HEK293 (cell line): ENCODE measurements at regions not wholly inside any gene's neighbourhood (a gene's known extent, or its start where the extent isn't known, plus 50 kb on each side); places are given as distances from the start of the nearest gene placed in this dataset.

Experiments used
- HOXA7 ChIP-seq: sonication (generic); formaldehyde crosslinking; IDR thresholded peaks from 2 replicates; pipeline ENCODE4 v1.8.1; 2022; ENCODE audit warnings: missing genetic modification reagents, borderline replicate concordance
- OSR2 ChIP-seq: fragments of 450-650 bp; formaldehyde crosslinking; IDR thresholded peaks from 2 replicates; pipeline ENCODE4 v1.5.1; 2016; ENCODE audit warnings: missing biosample characterization, missing genetic modification characterization
- OVOL3 ChIP-seq: fragments of 450-650 bp; formaldehyde crosslinking; IDR thresholded peaks from 2 replicates; pipeline ENCODE4 v1.5.1; 2016; ENCODE audit warnings: missing biosample characterization, missing genetic modification characterization
- REPIN1 ChIP-seq: fragments of 450-650 bp; formaldehyde crosslinking; IDR thresholded peaks from 2 replicates; pipeline ENCODE4 v1.5.1; 2017; ENCODE audit warnings: missing biosample characterization, missing genetic modification characterization, low read depth
- TRIM28 ChIP-seq: IDR thresholded peaks from 2 replicates; pipeline ENCODE4 v1.6.1; 2011; ENCODE audit warnings: low read length, control low read depth, borderline replicate concordance
- YY1 ChIP-seq: fragments of 450-650 bp; formaldehyde crosslinking; IDR thresholded peaks from 2 replicates; pipeline ENCODE4 v1.5.1; 2018; ENCODE audit warnings: missing biosample characterization, missing genetic modification characterization
- ZNF10 ChIP-seq: fragments of 450-650 bp; formaldehyde crosslinking; IDR thresholded peaks from 2 replicates; pipeline ENCODE4 v1.5.1; 2017; ENCODE audit warnings: missing biosample characterization, missing genetic modification characterization
- ZNF2 ChIP-seq: fragments of 450-650 bp; formaldehyde crosslinking; IDR thresholded peaks from 2 replicates; pipeline ENCODE4 v1.5.1; 2016; ENCODE audit warnings: missing biosample characterization, missing genetic modification characterization
- ZNF292 ChIP-seq: fragments of 450-650 bp; formaldehyde crosslinking; IDR thresholded peaks from 2 replicates; pipeline ENCODE4 v1.5.1; 2016; ENCODE audit warnings: low read depth, missing biosample characterization, missing genetic modification characterization, borderline replicate concordance
- ZNF335 ChIP-seq: fragments of 450-650 bp; formaldehyde crosslinking; conservative IDR thresholded peaks from 2 replicates; pipeline ENCODE4 v1.5.1; 2016; ENCODE audit warnings: missing biosample characterization, missing genetic modification characterization
- ZNF747 ChIP-seq: fragments of 450-650 bp; formaldehyde crosslinking; IDR thresholded peaks from 2 replicates; pipeline ENCODE4 v1.5.1; 2016; ENCODE audit warnings: missing biosample characterization, missing genetic modification characterization
- TF ChIP-seq, protein P1 (sequence below): fragments of 450-650 bp; formaldehyde crosslinking; IDR thresholded peaks from 2 replicates; pipeline ENCODE4 v1.5.1; 2017; ENCODE audit warnings: missing biosample characterization, missing genetic modification characterization
- TF ChIP-seq, protein P2 (sequence below): fragments of 450-650 bp; formaldehyde crosslinking; IDR thresholded peaks from 2 replicates; pipeline ENCODE4 v1.5.1; 2016; ENCODE audit warnings: missing biosample characterization, missing genetic modification characterization

DNA sequence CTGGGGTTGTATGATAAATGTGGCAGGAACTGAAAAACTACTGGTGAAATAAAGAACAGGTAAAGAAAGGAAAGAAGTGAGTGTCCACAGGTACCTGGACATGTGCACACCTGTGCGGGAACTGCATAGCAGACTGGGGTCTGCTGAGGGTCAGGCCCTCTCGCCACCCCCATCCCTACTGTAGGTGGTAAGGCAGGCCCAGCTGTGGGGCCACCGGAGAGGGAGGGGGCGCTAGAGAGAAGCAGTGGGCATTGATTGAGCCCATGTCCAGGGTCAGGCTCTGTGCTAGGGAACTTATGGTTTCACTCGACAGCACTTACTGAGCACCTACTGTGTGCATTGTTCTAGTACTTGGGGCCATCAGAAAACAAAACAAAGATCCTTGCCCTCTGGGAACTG lies 400.5 kb downstream of the MATN1 start:
- TF ChIP-seq, protein P1, sequence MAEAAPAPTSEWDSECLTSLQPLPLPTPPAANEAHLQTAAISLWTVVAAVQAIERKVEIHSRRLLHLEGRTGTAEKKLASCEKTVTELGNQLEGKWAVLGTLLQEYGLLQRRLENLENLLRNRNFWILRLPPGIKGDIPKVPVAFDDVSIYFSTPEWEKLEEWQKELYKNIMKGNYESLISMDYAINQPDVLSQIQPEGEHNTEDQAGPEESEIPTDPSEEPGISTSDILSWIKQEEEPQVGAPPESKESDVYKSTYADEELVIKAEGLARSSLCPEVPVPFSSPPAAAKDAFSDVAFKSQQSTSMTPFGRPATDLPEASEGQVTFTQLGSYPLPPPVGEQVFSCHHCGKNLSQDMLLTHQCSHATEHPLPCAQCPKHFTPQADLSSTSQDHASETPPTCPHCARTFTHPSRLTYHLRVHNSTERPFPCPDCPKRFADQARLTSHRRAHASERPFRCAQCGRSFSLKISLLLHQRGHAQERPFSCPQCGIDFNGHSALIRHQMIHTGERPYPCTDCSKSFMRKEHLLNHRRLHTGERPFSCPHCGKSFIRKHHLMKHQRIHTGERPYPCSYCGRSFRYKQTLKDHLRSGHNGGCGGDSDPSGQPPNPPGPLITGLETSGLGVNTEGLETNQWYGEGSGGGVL: no peak
- no peak for TF ChIP-seq HOXA7 (CRISPR knock-in tag)
- no peak for TF ChIP-seq TRIM28
- TF ChIP-seq ZNF747 (tag by site-specific recombination): no peak
- no peak for TF ChIP-seq YY1 (tag by site-specific recombination)
- no peak for TF ChIP-seq OSR2 (tag by site-specific recombination)
- TF ChIP-seq OVOL3 (tag by site-specific recombination): no peak
- no peak for TF ChIP-seq ZNF335 (tag by site-specific recombination)
- TF ChIP-seq ZNF292 (tag by site-specific recombination): no peak
- no peak for TF ChIP-seq REPIN1 (tag by site-specific recombination)
- no peak for TF ChIP-seq ZNF2 (tag by site-specific recombination)
- TF ChIP-seq ZNF10 (tag by site-specific recombination): no peak
- TF ChIP-seq, protein P2, sequence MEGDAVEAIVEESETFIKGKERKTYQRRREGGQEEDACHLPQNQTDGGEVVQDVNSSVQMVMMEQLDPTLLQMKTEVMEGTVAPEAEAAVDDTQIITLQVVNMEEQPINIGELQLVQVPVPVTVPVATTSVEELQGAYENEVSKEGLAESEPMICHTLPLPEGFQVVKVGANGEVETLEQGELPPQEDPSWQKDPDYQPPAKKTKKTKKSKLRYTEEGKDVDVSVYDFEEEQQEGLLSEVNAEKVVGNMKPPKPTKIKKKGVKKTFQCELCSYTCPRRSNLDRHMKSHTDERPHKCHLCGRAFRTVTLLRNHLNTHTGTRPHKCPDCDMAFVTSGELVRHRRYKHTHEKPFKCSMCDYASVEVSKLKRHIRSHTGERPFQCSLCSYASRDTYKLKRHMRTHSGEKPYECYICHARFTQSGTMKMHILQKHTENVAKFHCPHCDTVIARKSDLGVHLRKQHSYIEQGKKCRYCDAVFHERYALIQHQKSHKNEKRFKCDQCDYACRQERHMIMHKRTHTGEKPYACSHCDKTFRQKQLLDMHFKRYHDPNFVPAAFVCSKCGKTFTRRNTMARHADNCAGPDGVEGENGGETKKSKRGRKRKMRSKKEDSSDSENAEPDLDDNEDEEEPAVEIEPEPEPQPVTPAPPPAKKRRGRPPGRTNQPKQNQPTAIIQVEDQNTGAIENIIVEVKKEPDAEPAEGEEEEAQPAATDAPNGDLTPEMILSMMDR (tag by site-specific recombination): no peak
